ENCODE measurements at regions not wholly inside any gene's neighbourhood (a gene's known extent, or its start where the extent isn't known, plus 50 kb on each side); places are given as distances from the start of the nearest gene placed in this dataset.

GRCh38 chr4:89463341-89463740 lies 155.7 kb upstream of the GPRIN3 start:
- H3K9ac ChIP-seq = no peak overlapping the region
- no peaks in the 10 kb centered on the region for H3K4me1 ChIP-seq
- no peak overlapping the region for H3K4me3 ChIP-seq
- H3K4me3 Mint-ChIP-seq = no peak overlapping the region
- H3K9me3 ChIP-seq (ENCODE audit: low read depth) = no peaks in the 10 kb centered on the region
- H3K4me1 Mint-ChIP-seq = no peaks in the 10 kb centered on the region
- H3K27me3 ChIP-seq = no peaks in the 10 kb centered on the region
- no peaks in the 10 kb centered on the region for H4K20me1 ChIP-seq (ENCODE audit: low read depth)
- TF ChIP-seq EZH2 (IDR thresholded peaks at IDR 0.05) (no peak), CTCF (IDR thresholded peaks at IDR 0.05) (no peak), EZH2phosphoT487 (IDR thresholded peaks at IDR 0.05) (no peak)
- H3K27me3 Mint-ChIP-seq (ENCODE audit: insufficient read depth, low read depth) = no peaks in the 10 kb centered on the region
- H3K4me2 ChIP-seq = no peak overlapping the region
- no peak for DNase-seq (ENCODE audit: low spot score)
- H3K9me3 Mint-ChIP-seq = no peaks in the 10 kb centered on the region
- no peaks in the 10 kb centered on the region for H3K79me2 ChIP-seq (ENCODE audit: low read depth)
- H3K27ac ChIP-seq = no peak overlapping the region
- H3K36me3 Mint-ChIP-seq = no peaks in the 10 kb centered on the region
- no peak overlapping the region for H2AFZ ChIP-seq (replicated peaks)
- no peaks in the 10 kb centered on the region for H3K36me3 ChIP-seq
- H3F3A ChIP-seq (ENCODE audit: low read depth) = no peaks in the 10 kb centered on the region
- H3K27ac Mint-ChIP-seq = no peak overlapping the region

- Mint-ChIP-seq H3K36me3 (no peaks in the 10 kb centered on the region), H3K27me3 (ENCODE audit: insufficient read depth, low read depth) (no peaks in the 10 kb centered on the region), H3K4me1 (no peaks in the 10 kb centered on the region), H3K9me3 (peaks cover 17% of the 10 kb centered on the region), H3K27ac (no peak overlapping the region), H3K4me3 (no peak overlapping the region)
- DNase-seq (ENCODE audit: low spot score) = no peak
- Histone ChIP-seq H3K27me3 (no peaks in the 10 kb centered on the region), H3K4me3 (no peak overlapping the region), H2AFZ (replicated peaks) (no peak overlapping the region), H4K20me1 (ENCODE audit: low read depth) (no peaks in the 10 kb centered on the region), H3K4me1 (no peaks in the 10 kb centered on the region), H3F3A (ENCODE audit: low read depth) (no peaks in the 10 kb centered on the region), H3K9ac (no peak overlapping the region), H3K79me2 (ENCODE audit: low read depth) (no peaks in the 10 kb centered on the region), H3K27ac (no peak overlapping the region), H3K36me3 (no peaks in the 10 kb centered on the region), H3K4me2 (no peak overlapping the region), H3K9me3 (ENCODE audit: low read depth) (no peaks in the 10 kb centered on the region)
- TF ChIP-seq EZH2phosphoT487 (IDR thresholded peaks at IDR 0.05) = no peak
- TF ChIP-seq EZH2 (IDR thresholded peaks at IDR 0.05) = no peak
Measured at GRCh38 chr4:89447543-89447942, 139.9 kb upstream of the GPRIN3 start.

GRCh38 chr4:89446193-89446592 lies 138.6 kb upstream of the GPRIN3 start:
- Histone ChIP-seq H3K9ac (no peak overlapping the region), H3K36me3 (no peaks in the 10 kb centered on the region), H3K4me2 (no peak overlapping the region), H3K27ac (no peak overlapping the region), H2AFZ (replicated peaks) (no peak overlapping the region), H3K9me3 (ENCODE audit: low read depth) (no peaks in the 10 kb centered on the region), H3K79me2 (ENCODE audit: low read depth) (no peaks in the 10 kb centered on the region), H3K4me3 (no peak overlapping the region), H3F3A (ENCODE audit: low read depth) (no peaks in the 10 kb centered on the region), H3K4me1 (no peaks in the 10 kb centered on the region), H4K20me1 (ENCODE audit: low read depth) (no peaks in the 10 kb centered on the region), H3K27me3 (no peaks in the 10 kb centered on the region)
- Mint-ChIP-seq H3K27ac (no peak overlapping the region), H3K4me1 (no peaks in the 10 kb centered on the region), H3K9me3 (peaks cover 17% of the 10 kb centered on the region), H3K27me3 (ENCODE audit: insufficient read depth, low read depth) (no peaks in the 10 kb centered on the region), H3K4me3 (no peak overlapping the region), H3K36me3 (no peaks in the 10 kb centered on the region)
- TF ChIP-seq EZH2 (IDR thresholded peaks at IDR 0.05) (no peak), CTCF (IDR thresholded peaks at IDR 0.05) (no peak), EZH2phosphoT487 (IDR thresholded peaks at IDR 0.05) (no peak)
- DNase-seq (ENCODE audit: low spot score) = no peak

GRCh38 chr4:89439533-89439932 lies 131.9 kb upstream of the GPRIN3 start:
- TF ChIP-seq CTCF (IDR thresholded peaks at IDR 0.05) (no peak), EZH2 (IDR thresholded peaks at IDR 0.05) (no peak), EZH2phosphoT487 (IDR thresholded peaks at IDR 0.05) (no peak)
- Histone ChIP-seq H3K9ac (no peak overlapping the region), H3K9me3 (ENCODE audit: low read depth) (no peaks in the 10 kb centered on the region), H3K4me1 (no peaks in the 10 kb centered on the region), H3K4me2 (no peak overlapping the region), H3K27me3 (no peaks in the 10 kb centered on the region), H2AFZ (replicated peaks) (no peak overlapping the region), H4K20me1 (ENCODE audit: low read depth) (no peaks in the 10 kb centered on the region), H3K4me3 (no peak overlapping the region), H3K79me2 (ENCODE audit: low read depth) (no peaks in the 10 kb centered on the region), H3K36me3 (no peaks in the 10 kb centered on the region), H3K27ac (no peak overlapping the region), H3F3A (ENCODE audit: low read depth) (no peaks in the 10 kb centered on the region)
- Mint-ChIP-seq H3K36me3 (no peaks in the 10 kb centered on the region), H3K9me3 (peaks cover 2% of the 10 kb centered on the region), H3K27ac (no peak overlapping the region), H3K27me3 (ENCODE audit: insufficient read depth, low read depth) (no peaks in the 10 kb centered on the region), H3K4me1 (peaks cover 5% of the 10 kb centered on the region), H3K4me3 (no peak overlapping the region)
- DNase-seq (ENCODE audit: low spot score) = no peak

Measured in neural progenitor cell (in vitro differentiated cells).